Fibroblast of lung (primary cell): ENCODE measurements at regions not wholly inside any gene's neighbourhood (a gene's known extent, or its start where the extent isn't known, plus 50 kb on each side); places are given as distances from the start of the nearest gene placed in this dataset.

Experiments
- EZH2 ChIP-seq: IDR thresholded peaks from 2 replicates; pipeline ENCODE4 v1.5.1; 2012; ENCODE audit warnings: low read length, control low read depth, mild to moderate bottlenecking; ENCODE audit errors: missing control alignments
- TF ChIP-seq, protein P1 (sequence below), 2 donors: IDR thresholded peaks in 1 of 2; conservative IDR thresholded peaks in 1 of 2; 1 replicate in 1 of 2; 2 replicates in 1 of 2; pipeline ENCODE4 v1.5.1; 2011 to 2012; ENCODE audit warnings: low read length in 2 of 2, control low read depth in 1 of 2, inconsistent platforms in 1 of 2, low read depth in 1 of 2, mild to moderate bottlenecking in 1 of 2

DNA sequence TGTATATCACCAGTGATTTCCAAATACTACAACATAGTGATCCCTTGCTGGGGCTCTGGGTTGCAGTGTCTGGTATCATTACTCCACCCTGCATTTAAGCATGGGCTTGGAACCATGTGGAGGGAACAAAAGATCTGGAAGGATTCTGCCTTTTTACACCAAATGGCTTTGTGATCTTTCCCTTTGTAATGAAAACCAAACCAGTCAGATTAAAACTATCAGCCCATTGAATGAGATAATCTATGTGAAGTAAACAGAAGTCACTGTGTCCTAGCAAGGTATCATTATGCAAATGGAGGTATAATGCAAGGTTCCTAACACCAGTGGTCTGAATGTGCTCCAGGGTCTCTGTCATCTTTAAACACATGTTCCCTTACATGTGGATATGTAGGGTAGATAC, 474.7 kb upstream of the TNP1 start:
- TF ChIP-seq, protein P1, sequence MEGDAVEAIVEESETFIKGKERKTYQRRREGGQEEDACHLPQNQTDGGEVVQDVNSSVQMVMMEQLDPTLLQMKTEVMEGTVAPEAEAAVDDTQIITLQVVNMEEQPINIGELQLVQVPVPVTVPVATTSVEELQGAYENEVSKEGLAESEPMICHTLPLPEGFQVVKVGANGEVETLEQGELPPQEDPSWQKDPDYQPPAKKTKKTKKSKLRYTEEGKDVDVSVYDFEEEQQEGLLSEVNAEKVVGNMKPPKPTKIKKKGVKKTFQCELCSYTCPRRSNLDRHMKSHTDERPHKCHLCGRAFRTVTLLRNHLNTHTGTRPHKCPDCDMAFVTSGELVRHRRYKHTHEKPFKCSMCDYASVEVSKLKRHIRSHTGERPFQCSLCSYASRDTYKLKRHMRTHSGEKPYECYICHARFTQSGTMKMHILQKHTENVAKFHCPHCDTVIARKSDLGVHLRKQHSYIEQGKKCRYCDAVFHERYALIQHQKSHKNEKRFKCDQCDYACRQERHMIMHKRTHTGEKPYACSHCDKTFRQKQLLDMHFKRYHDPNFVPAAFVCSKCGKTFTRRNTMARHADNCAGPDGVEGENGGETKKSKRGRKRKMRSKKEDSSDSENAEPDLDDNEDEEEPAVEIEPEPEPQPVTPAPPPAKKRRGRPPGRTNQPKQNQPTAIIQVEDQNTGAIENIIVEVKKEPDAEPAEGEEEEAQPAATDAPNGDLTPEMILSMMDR (conservative IDR thresholded peaks at IDR 0.05 in 1 of 2, IDR thresholded peaks at IDR 0.05 in 1 of 2; ENCODE audit: low read depth in 1 of 2, low read length in 2 of 2), result no peak
- TF ChIP-seq EZH2, result no peak
